Kidney capillary endothelial cell (primary cell): ENCODE measurements at regions not wholly inside any gene's neighbourhood (a gene's known extent, or its start where the extent isn't known, plus 50 kb on each side); places are given as distances from the start of the nearest gene placed in this dataset.
A peak's percentile ranks its signal among the peaks of the same experiment; 100 is the strongest.

Experiments
- DNase-seq: peaks from one replicate; pipeline ENCODE4 v3.0.0-alpha.2; 2018; ENCODE audit warnings: low spot score

GRCh38 chr5:88396751-88397281 is 128.2 kb upstream of the TMEM161B start:
- no peak for DNase-seq

- DNase-seq = no peak
Observed at GRCh38 chr5:88396000-88396535, 127.4 kb upstream of the TMEM161B start.

- no peak for DNase-seq
Observed at GRCh38 chr5:88395264-88395663, 126.6 kb upstream of the TMEM161B start.

- DNase-seq = no peak
Observed at GRCh38 chr5:88394536-88395175, 126.0 kb upstream of the TMEM161B start.

GRCh38 chr5:88393716-88394535 is 125.3 kb upstream of the TMEM161B start:
- DNase-seq = no peak

GRCh38 chr5:88393042-88393441 is 124.4 kb upstream of the TMEM161B start:
- DNase-seq = no peak

- no peak for DNase-seq
Observed at GRCh38 chr5:88391991-88392390, 123.3 kb upstream of the TMEM161B start.

GRCh38 chr5:88391116-88391515 is 122.5 kb upstream of the TMEM161B start:
- no peak for DNase-seq

GRCh38 chr5:88390481-88390880 is 121.8 kb upstream of the TMEM161B start:
- no peak for DNase-seq

- no peak for DNase-seq
Observed at GRCh38 chr5:88390096-88390441, 121.4 kb upstream of the TMEM161B start.

GRCh38 chr5:88389338-88390095 is 120.9 kb upstream of the TMEM161B start:
- no peak for DNase-seq

GRCh38 chr5:88388476-88389337 is 120.1 kb upstream of the TMEM161B start:
- DNase-seq = no peak

GRCh38 chr5:88384886-88385285 is 116.2 kb upstream of the TMEM161B start:
- peak; percentile 59 for DNase-seq

GRCh38 chr5:88380332-88380731 is 111.7 kb upstream of the TMEM161B start:
- DNase-seq = no peak

GRCh38 chr5:88377705-88378656 is 109.3 kb upstream of the TMEM161B start:
- DNase-seq = peak; percentile 24

GRCh38 chr5:88377240-88377639 is 108.6 kb upstream of the TMEM161B start:
- DNase-seq = no peak

GRCh38 chr5:88376728-88377127 is 108.1 kb upstream of the TMEM161B start:
- DNase-seq = no peak

- no peak for DNase-seq
Observed at GRCh38 chr5:88374391-88374790, 105.7 kb upstream of the TMEM161B start.

GRCh38 chr5:88370824-88371223 is 102.2 kb upstream of the TMEM161B start:
- DNase-seq = no peak

GRCh38 chr5:88368201-88368600 is 99.6 kb upstream of the TMEM161B start:
- DNase-seq = no peak
